ENCODE measurements at regions not wholly inside any gene's neighbourhood (a gene's known extent, or its start where the extent isn't known, plus 50 kb on each side); places are given as distances from the start of the nearest gene placed in this dataset.

- H3K14ac ChIP-seq (replicated peaks; ENCODE audit: low read depth, low read length): no peak overlapping the region
- TF ChIP-seq FOS (IDR thresholded peaks at IDR 0.05; ENCODE audit: low read depth, low read length): no peak
- TF ChIP-seq MAFK (IDR thresholded peaks at IDR 0.05; ENCODE audit: low read depth, low read length): no peak
- TF ChIP-seq ELK1 (IDR thresholded peaks at IDR 0.05; ENCODE audit: borderline replicate concordance, low read depth, low read length): no peak
- TF ChIP-seq RAD21 (IDR thresholded peaks at IDR 0.05; ENCODE audit: low read length): no peak
- TF ChIP-seq POLR2A (IDR thresholded peaks at IDR 0.05; ENCODE audit: low read depth, low read length): no peak
- no peak for TF ChIP-seq NFE2L2 (IDR thresholded peaks at IDR 0.05; ENCODE audit: low read depth, low read length)
- TF ChIP-seq RCOR1 (IDR thresholded peaks at IDR 0.05; ENCODE audit: insufficient replicate concordance, low read length): no peak
- no peak for TF ChIP-seq BHLHE40 (IDR thresholded peaks at IDR 0.05; ENCODE audit: low read depth, low read length)
- TF ChIP-seq USF2 (IDR thresholded peaks at IDR 0.05; ENCODE audit: low read depth, low read length): no peak
- no peak overlapping the region for H3K27ac ChIP-seq (ENCODE audit: insufficient read depth, low read length)
- H2BK120ac ChIP-seq (ENCODE audit: low read depth, low read length): no peak overlapping the region
- H4K5ac ChIP-seq (ENCODE audit: low read depth, low read length): no peak overlapping the region
- no peaks in the 10 kb centered on the region for H4K20me1 ChIP-seq (ENCODE audit: insufficient read depth, low read length)
- H3K4me3 ChIP-seq (ENCODE audit: insufficient read depth, low read depth, low read length): no peak overlapping the region
- H3K79me1 ChIP-seq (ENCODE audit: low read depth in 1 of 2, low read length in 2 of 2): no peaks in the 10 kb centered on the region
- no peaks in the 10 kb centered on the region for H3K27me3 ChIP-seq (ENCODE audit: control insufficient read depth, insufficient read depth, low read length)
- ChIA-PET CTCF (no interaction called here), POLR2A (ENCODE audit: unreplicated experiment) (no interaction called here)
- no peak overlapping the region for H3K18ac ChIP-seq (ENCODE audit: low read depth, low read length)
- H3K56ac ChIP-seq (ENCODE audit: extremely low read depth, insufficient read depth, low read length): no peak overlapping the region
- ATAC-seq (ENCODE audit: low read depth) (no peak), DNase-seq (no peak)
- no peak overlapping the region for H3K4ac ChIP-seq (ENCODE audit: low read depth, low read length)
- no peaks in the 10 kb centered on the region for H3K36me3 ChIP-seq (ENCODE audit: control insufficient read depth, insufficient read depth, low read length)
- no peak overlapping the region for H3K9ac ChIP-seq (ENCODE audit: low read depth, low read length)
- no peak overlapping the region for H2AK9ac ChIP-seq (replicated peaks; ENCODE audit: low read depth, low read length, poor library complexity)
- 78% methylated on average over 7 of the region's 9 CpGs; no CpG with 5 or more reads in 1 of the 2 experiments for WGBS, 2 experiments (ENCODE audit: extremely low coverage in 2 of 2, insufficient read length in 1 of 2)
- no peak overlapping the region for H2AFZ ChIP-seq (replicated peaks; ENCODE audit: low read length, poor library complexity)
- H2AK5ac ChIP-seq (ENCODE audit: low read depth, low read length): no peak overlapping the region
- in situ Hi-C loops (cut with MboI; ENCODE audit: low sequenced_read_pairs) (no loop called here), intact Hi-C loops (cut with micrococcal nuclease) (no loop called here), dilution Hi-C loops (cut with HindIII; ENCODE audit: low sequenced_read_pairs, unreplicated experiment) (no loop called here)
- no peaks in the 10 kb centered on the region for H3K9me1 ChIP-seq (ENCODE audit: insufficient read depth, low read length)
- H2BK5ac ChIP-seq (ENCODE audit: low read depth, low read length, poor library complexity, severe bottlenecking): no peak overlapping the region
- no peak overlapping the region for H2BK15ac ChIP-seq (ENCODE audit: low read depth, low read length)
- H3K23ac ChIP-seq (ENCODE audit: low read depth, low read length): no peak overlapping the region
- H3K9me3 ChIP-seq (ENCODE audit: control insufficient read depth, insufficient read depth, low read length): peaks cover 10% of the 10 kb centered on the region; the same call in 1 of the 2 replicates
- no peaks in the 10 kb centered on the region for H3K4me1 ChIP-seq (ENCODE audit: control insufficient read depth, insufficient read depth, low read length)
- no peak overlapping the region for H3K4me2 ChIP-seq (ENCODE audit: low read depth, low read length)
- no TSS peak for BruUV-seq (replicated peaks)
- no peak overlapping the region for H4K8ac ChIP-seq (ENCODE audit: low read depth in 2 of 2, low read length in 2 of 2)
- H2BK20ac ChIP-seq (ENCODE audit: low read depth, low read length): no peak overlapping the region
- no peak overlapping the region for H4K91ac ChIP-seq (ENCODE audit: insufficient read depth, low read depth, low read length)
Observed at GRCh38 chr22:47472636-47473035, 710.2 kb downstream of the TBC1D22A start.

Measured in IMR-90 (cell line).